ENCODE measurements at regions not wholly inside any gene's neighbourhood (a gene's known extent, or its start where the extent isn't known, plus 50 kb on each side); places are given as distances from the start of the nearest gene placed in this dataset.

DNA sequence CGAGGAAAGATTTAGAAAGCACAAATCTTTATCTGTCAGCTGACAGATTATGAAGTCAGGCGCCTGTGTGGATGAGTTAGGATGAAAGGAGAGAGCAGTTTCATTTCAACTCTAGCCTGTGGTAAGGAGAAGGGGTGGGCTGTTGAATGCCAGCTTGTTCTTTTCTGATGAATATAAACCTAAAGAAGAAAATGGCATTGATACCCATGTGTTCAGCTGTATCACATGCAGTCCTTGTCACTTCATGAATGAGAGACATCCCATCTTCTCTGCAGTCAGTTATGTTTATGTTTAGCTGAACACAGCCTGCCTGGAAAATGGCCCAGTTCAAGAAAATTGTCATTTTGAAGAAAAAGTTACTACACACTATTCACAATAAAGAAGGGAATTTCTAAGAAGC is 345.7 kb upstream of the RBMS3 start:
- TF ChIP-seq EZH2phosphoT487 (conservative IDR thresholded peaks at IDR 0.05; ENCODE audit: low read length), result no peak
- TF ChIP-seq, protein P1, sequence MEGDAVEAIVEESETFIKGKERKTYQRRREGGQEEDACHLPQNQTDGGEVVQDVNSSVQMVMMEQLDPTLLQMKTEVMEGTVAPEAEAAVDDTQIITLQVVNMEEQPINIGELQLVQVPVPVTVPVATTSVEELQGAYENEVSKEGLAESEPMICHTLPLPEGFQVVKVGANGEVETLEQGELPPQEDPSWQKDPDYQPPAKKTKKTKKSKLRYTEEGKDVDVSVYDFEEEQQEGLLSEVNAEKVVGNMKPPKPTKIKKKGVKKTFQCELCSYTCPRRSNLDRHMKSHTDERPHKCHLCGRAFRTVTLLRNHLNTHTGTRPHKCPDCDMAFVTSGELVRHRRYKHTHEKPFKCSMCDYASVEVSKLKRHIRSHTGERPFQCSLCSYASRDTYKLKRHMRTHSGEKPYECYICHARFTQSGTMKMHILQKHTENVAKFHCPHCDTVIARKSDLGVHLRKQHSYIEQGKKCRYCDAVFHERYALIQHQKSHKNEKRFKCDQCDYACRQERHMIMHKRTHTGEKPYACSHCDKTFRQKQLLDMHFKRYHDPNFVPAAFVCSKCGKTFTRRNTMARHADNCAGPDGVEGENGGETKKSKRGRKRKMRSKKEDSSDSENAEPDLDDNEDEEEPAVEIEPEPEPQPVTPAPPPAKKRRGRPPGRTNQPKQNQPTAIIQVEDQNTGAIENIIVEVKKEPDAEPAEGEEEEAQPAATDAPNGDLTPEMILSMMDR (IDR thresholded peaks at IDR 0.05; ENCODE audit: insufficient read depth, low read length, poor library complexity, severe bottlenecking), result no peak
- H3K4me2 ChIP-seq (ENCODE audit: low read depth, low read length, poor library complexity, severe bottlenecking), result no peak overlapping the region
- no peaks in the 10 kb centered on the region for H3K79me2 ChIP-seq (ENCODE audit: insufficient read depth, low read length)
- H3K9me2 ChIP-seq (replicated peaks; ENCODE audit: insufficient read depth, low read length), result no peaks in the 10 kb centered on the region
- no peak overlapping the region for H3K4me3 ChIP-seq (ENCODE audit: insufficient read depth, low read length, poor library complexity, severe bottlenecking)
- H3K27me3 ChIP-seq (ENCODE audit: low read length), result no peaks in the 10 kb centered on the region
- no peak overlapping the region for H3K27ac ChIP-seq (ENCODE audit: low read depth, low read length)
- no peak overlapping the region for H2AFZ ChIP-seq (ENCODE audit: low read depth, low read length, severe bottlenecking)
- no peaks in the 10 kb centered on the region for H3F3A ChIP-seq (ENCODE audit: insufficient read depth)
- no peak overlapping the region for H3K9ac ChIP-seq (ENCODE audit: low read length)
- H3K36me3 ChIP-seq (ENCODE audit: low read length), result no peaks in the 10 kb centered on the region
- H4K20me1 ChIP-seq (ENCODE audit: low read depth, low read length), result no peaks in the 10 kb centered on the region
- no peaks in the 10 kb centered on the region for H3K9me3 ChIP-seq (ENCODE audit: insufficient read depth, low read length)

DNA sequence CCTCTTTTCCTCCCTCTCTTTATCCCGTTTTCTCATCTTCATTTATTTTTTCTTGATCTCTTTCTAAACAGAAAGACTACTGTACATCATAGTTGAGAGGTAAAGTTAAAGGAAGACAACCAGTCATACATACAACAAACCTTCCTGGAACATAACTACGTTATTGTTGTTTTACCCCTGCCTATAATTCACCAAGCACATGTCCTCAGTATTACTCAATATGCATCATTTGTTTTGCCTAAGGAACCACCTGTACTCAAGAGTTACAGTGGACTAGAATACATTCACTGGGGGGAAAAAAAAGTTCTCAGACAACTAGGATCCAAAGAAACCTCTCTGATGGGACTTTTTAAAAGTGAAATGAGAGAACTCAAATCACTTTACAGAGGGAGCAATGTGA is 344.7 kb upstream of the RBMS3 start:
- Histone ChIP-seq H3K9me3 (ENCODE audit: insufficient read depth, low read length) (no peaks in the 10 kb centered on the region), H2AFZ (ENCODE audit: low read depth, low read length, severe bottlenecking) (no peak overlapping the region), H3K79me2 (ENCODE audit: insufficient read depth, low read length) (no peaks in the 10 kb centered on the region)

DNA sequence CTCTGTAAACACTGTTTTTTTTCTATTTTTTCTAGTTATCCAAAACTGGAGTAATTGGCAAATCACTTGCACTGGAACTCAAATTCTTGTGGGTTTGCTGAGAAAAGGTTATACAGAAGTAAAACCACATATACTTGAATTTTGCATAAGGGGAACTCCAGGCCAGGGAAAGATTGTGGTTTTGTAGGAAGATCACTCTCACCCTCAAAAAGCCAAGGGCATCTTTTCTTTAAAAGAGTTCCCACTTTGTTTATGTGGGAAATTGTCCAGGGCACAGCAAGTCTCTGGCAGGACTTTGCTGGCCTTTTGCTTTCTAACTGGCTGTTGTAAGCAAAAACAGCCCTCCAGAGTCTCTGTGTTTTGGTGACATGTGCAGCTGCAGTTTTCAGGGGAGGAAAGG is 340.3 kb upstream of the RBMS3 start:
- Histone ChIP-seq H3K36me3 (ENCODE audit: low read length) (no peaks in the 10 kb centered on the region), H3K4me3 (ENCODE audit: insufficient read depth, low read length, poor library complexity, severe bottlenecking) (no peak overlapping the region), H3K79me2 (ENCODE audit: insufficient read depth, low read length) (no peaks in the 10 kb centered on the region), H3F3A (ENCODE audit: insufficient read depth) (no peaks in the 10 kb centered on the region), H3K9me2 (replicated peaks; ENCODE audit: insufficient read depth, low read length) (no peaks in the 10 kb centered on the region), H3K27me3 (ENCODE audit: low read length) (no peaks in the 10 kb centered on the region), H3K9me3 (ENCODE audit: insufficient read depth, low read length) (no peaks in the 10 kb centered on the region), H3K27ac (ENCODE audit: low read depth, low read length) (no peak overlapping the region), H2AFZ (ENCODE audit: low read depth, low read length, severe bottlenecking) (no peak overlapping the region), H3K4me2 (ENCODE audit: low read depth, low read length, poor library complexity, severe bottlenecking) (peak overlapping the region; percentile 33), H4K20me1 (ENCODE audit: low read depth, low read length) (no peaks in the 10 kb centered on the region), H3K9ac (ENCODE audit: low read length) (no peak overlapping the region)
- TF ChIP-seq, protein P1 (IDR thresholded peaks at IDR 0.05; ENCODE audit: insufficient read depth, low read length, poor library complexity, severe bottlenecking), result no peak
- TF ChIP-seq EZH2phosphoT487 (conservative IDR thresholded peaks at IDR 0.05; ENCODE audit: low read length), result no peak

More for the DNA sequence above, 344.7 kb upstream of the RBMS3 start:
- no peaks in the 10 kb centered on the region for H3K27me3 ChIP-seq (ENCODE audit: low read length)
- H3K4me2 ChIP-seq (ENCODE audit: low read depth, low read length, poor library complexity, severe bottlenecking), result no peak overlapping the region
- TF ChIP-seq, protein P1 (IDR thresholded peaks at IDR 0.05; ENCODE audit: insufficient read depth, low read length, poor library complexity, severe bottlenecking), result no peak
- no peak for TF ChIP-seq EZH2phosphoT487 (conservative IDR thresholded peaks at IDR 0.05; ENCODE audit: low read length)
- H3F3A ChIP-seq (ENCODE audit: insufficient read depth), result no peaks in the 10 kb centered on the region
- H3K27ac ChIP-seq (ENCODE audit: low read depth, low read length), result no peak overlapping the region
- no peaks in the 10 kb centered on the region for H3K9me2 ChIP-seq (replicated peaks; ENCODE audit: insufficient read depth, low read length)
- no peak overlapping the region for H3K4me3 ChIP-seq (ENCODE audit: insufficient read depth, low read length, poor library complexity, severe bottlenecking)
- no peaks in the 10 kb centered on the region for H4K20me1 ChIP-seq (ENCODE audit: low read depth, low read length)
- no peaks in the 10 kb centered on the region for H3K36me3 ChIP-seq (ENCODE audit: low read length)
- H3K9ac ChIP-seq (ENCODE audit: low read length), result no peak overlapping the region
